Stomach smooth muscle (tissue), 2 donors: ENCODE measurements at regions not wholly inside any gene's neighbourhood (a gene's known extent, or its start where the extent isn't known, plus 50 kb on each side); places are given as distances from the start of the nearest gene placed in this dataset.
"Not testable (repeated sequence)": the region's sequence is repeated elsewhere in the genome, so short reads cannot be mapped to it uniquely, and the experiment has no call there.

ENCODE experiments used
- H3K27ac ChIP-seq: one replicate; pipeline ENCODE4 v1.7.0; 2013; ENCODE audit warnings: mild to moderate bottlenecking, low read length, inconsistent platforms
- H3K27me3 ChIP-seq, 2 donors: one replicate each; pipeline ENCODE4 v1.7.0; 2013; ENCODE audit warnings: low read length in 2 of 2; ENCODE audit not compliant: insufficient read depth in 2 of 2, control insufficient read depth in 1 of 2
- H3K36me3 ChIP-seq, 2 donors: one replicate each; pipeline ENCODE4 v1.7.0; 2013; ENCODE audit warnings: low read length in 2 of 2; ENCODE audit not compliant: control insufficient read depth in 2 of 2, insufficient read depth in 2 of 2
- H3K4me1 ChIP-seq: one replicate; pipeline ENCODE4 v1.7.0; 2013; ENCODE audit warnings: low read length; ENCODE audit not compliant: control insufficient read depth, insufficient read depth
- H3K4me3 ChIP-seq, 2 donors: one replicate each; pipeline ENCODE4 v1.7.0; 2013; ENCODE audit warnings: low read length in 2 of 2
- H3K9ac ChIP-seq, 2 donors: one replicate each; pipeline ENCODE4 v1.7.0; 2013; ENCODE audit warnings: low read length in 2 of 2, mild to moderate bottlenecking in 1 of 2
- H3K9me3 ChIP-seq, 2 donors: one replicate each; pipeline ENCODE4 v1.7.0; 2013; ENCODE audit warnings: low read length in 2 of 2; ENCODE audit not compliant: control insufficient read depth in 2 of 2
- donor health status: healthy.
- donor health status: Pancreatic carcinoma.

DNA sequence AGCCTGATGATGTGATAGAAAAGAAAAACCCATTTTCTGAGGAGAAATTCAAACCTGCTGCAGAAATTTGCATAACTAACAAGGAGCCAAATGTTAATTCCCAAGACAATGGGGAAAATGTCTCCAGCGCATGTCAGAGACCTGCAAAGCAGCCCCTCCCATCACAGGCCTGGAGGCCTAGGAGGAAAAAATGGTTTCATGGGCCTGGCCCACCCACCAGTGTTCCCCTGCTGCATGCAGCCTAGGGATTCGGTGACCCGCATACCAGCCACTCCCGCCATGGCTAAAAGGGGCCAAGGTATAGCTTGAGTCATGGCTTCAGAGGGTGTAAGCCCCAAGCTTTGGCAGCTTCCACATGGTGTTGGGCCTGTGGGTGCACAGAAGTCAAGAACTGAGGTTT lies 147.7 kb upstream of the SLC24A3 start:
- not testable (repeated sequence) for H3K27ac ChIP-seq, H3K9ac ChIP-seq, H3K36me3 ChIP-seq, H3K9me3 ChIP-seq, H3K4me1 ChIP-seq, H3K27me3 ChIP-seq, H3K4me3 ChIP-seq

DNA sequence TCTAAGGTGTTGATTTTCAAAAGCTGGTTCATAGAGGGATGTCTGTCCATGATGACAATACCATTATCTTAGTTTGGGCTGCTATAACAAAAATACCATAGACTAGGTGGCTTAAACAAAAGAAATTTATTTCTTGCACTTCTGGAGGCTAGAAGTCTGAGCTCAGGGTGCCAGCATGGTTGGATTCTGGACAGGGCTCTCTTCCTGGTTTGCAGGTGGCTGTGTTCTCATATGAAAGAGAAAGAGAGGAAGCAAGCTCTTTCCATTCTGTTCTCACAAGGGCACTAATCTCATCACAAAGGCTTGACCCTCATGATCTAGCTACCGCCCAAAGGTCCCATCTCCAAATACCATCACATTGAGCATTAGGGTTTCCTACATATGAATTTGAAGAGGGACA lies 144.5 kb upstream of the SLC24A3 start:
- Histone ChIP-seq H3K36me3 (no peaks in the 10 kb centered on the region), H3K27ac (no peak overlapping the region), H3K9ac (no peak overlapping the region)

DNA sequence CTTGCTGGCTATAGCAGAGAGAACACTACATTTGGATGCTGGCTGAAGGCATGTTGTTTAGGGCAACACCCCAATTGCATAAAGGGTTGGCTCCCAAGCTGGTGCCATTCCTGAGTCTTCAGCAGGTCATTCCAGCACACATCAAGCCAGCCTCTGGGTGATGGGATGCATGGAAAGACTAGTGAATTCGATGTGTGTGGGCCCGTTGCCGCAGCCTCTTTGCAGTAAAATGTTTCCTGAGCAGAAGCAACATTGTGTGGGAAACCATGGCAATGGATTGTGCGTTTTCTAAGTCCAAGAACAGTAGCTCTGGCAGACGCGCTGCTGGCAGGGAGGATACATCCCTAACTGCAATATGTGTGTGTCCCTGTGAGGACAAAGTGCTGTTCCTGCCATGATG lies 142.4 kb upstream of the SLC24A3 start:
- H3K27ac ChIP-seq = no peak overlapping the region
- no peak overlapping the region for H3K4me3 ChIP-seq
- no peaks in the 10 kb centered on the region for H3K36me3 ChIP-seq
- no peaks in the 10 kb centered on the region for H3K4me1 ChIP-seq
- H3K27me3 ChIP-seq = no peaks in the 10 kb centered on the region
- peaks cover 0 to 7% of the 10 kb centered on the region in 2 donors for H3K9me3 ChIP-seq
- no peak overlapping the region for H3K9ac ChIP-seq

More for the DNA sequence above, 144.5 kb upstream of the SLC24A3 start:
- no peaks in the 10 kb centered on the region for H3K4me1 ChIP-seq
- H3K27me3 ChIP-seq = no peaks in the 10 kb centered on the region
- no peak overlapping the region for H3K4me3 ChIP-seq
- H3K9me3 ChIP-seq = peaks cover 5 to 7% of the 10 kb centered on the region in 2 donors

DNA sequence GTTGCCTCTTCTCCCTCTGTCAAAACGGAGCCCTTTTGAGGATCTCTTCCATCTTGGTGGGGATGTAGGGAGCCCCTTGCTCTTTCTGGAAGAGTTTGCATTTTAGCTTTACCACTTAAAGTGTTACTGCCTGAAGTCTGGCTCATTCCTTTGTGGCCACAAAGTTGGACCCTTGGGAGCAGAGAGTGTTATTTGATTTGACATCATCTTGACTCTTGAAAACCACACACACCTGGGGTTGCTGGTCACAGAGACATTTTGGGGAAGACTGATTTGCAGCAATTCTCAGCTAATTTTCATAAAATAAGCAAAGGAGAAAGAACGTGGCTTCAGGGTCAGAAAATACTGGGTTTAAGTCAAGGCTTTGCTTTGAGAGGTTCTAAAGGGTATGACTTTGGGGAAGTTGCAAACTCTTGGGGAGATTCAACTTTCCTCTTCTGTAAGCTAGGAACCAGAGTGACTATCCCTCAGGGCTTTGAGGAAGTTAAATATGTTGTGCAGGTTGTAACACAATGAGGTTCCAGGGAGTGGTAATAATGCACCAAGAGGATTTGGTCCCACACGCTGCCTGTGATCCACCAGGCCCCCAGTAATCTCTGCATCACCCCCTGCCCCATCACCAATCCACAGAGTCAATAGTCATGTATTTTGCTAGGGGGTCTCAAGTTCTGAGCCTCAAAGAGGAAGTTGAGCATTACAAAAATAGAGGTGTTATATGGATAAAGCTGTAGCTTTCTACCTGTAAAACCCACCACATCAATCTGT lies 141.6 kb upstream of the SLC24A3 start:
- no peaks in the 10 kb centered on the region for H3K27me3 ChIP-seq
- no peak overlapping the region for H3K27ac ChIP-seq
- no peak overlapping the region for H3K9ac ChIP-seq
- peaks cover 0 to 7% of the 10 kb centered on the region in 2 donors for H3K9me3 ChIP-seq
- H3K4me1 ChIP-seq = no peaks in the 10 kb centered on the region
- H3K36me3 ChIP-seq = no peaks in the 10 kb centered on the region
- no peak overlapping the region for H3K4me3 ChIP-seq

DNA sequence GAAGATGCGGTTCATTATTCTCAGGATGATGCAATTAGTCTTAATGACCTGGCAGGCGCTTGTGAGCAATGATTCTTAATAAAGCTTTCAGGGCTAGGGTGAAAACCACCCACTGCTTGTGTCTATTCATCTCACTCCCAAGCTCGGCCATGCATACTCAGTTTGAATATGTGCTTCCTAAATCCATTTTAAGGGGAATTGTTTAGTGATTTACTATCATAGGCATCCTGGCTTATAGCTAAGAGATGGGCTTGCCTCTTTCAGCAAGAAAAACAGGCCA lies 141.1 kb upstream of the SLC24A3 start:
- Histone ChIP-seq H3K27ac (no peak overlapping the region), H3K4me1 (no peaks in the 10 kb centered on the region), H3K36me3 (no peaks in the 10 kb centered on the region), H3K4me3 (no peak overlapping the region), H3K9me3 (peaks cover 0 to 7% of the 10 kb centered on the region in 2 donors), H3K9ac (no peak overlapping the region), H3K27me3 (no peaks in the 10 kb centered on the region)

DNA sequence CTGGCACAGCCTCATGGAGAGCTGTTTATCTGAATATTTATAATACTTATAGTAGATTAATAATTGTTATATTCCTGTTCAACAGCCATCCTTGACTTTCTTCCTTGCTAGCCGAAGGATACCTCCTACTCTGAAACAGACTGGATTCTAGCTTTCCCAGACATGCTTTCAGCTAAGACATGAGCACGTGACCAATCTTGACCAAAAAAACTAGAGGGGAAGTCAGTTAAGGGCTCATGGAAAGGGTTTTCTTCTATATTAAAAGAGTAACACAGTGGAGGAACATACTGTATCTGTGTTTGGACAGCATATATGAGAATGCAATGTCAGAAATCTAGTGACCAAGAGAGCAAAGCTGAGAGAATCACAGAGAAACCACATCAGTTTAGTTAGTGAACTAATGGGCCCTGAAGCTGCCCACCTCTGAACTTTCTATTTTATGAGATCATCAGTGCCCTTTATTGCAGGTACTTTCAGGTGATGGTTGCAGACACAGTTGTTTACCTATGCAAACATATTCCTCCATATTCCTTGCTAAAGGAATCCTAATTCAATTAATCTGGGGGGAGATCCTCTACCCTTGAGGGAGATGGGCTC lies 140.4 kb upstream of the SLC24A3 start:
- H3K27ac ChIP-seq = no peak overlapping the region
- no peaks in the 10 kb centered on the region for H3K36me3 ChIP-seq
- no peak overlapping the region for H3K4me3 ChIP-seq
- peaks cover 0 to 1% of the 10 kb centered on the region in 2 donors for H3K9me3 ChIP-seq
- no peak overlapping the region for H3K9ac ChIP-seq
- no peaks in the 10 kb centered on the region for H3K4me1 ChIP-seq
- no peaks in the 10 kb centered on the region for H3K27me3 ChIP-seq

DNA sequence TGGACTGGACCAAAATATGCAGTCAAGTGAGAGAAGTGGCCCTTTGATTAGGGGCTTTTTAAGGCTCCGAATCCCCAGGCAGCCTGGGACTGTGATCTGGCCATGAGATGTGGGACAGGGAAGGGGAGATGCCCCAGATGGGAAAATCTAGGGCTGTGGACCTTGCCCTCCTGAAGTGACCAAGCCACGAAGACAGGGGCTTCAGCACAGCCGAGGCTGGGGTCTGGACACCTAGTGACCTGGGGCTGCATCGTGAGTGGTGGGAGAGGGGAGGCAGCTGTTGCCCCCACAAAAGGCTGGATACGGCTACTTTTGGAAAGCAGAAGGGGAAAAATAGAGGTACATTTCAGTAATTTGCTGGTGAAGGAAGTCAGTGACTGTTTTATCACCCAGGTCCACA lies 139.5 kb upstream of the SLC24A3 start:
- Histone ChIP-seq H3K4me3 (no peak overlapping the region), H3K36me3 (no peaks in the 10 kb centered on the region), H3K4me1 (no peaks in the 10 kb centered on the region), H3K27ac (no peak overlapping the region), H3K27me3 (no peaks in the 10 kb centered on the region), H3K9ac (no peak overlapping the region), H3K9me3 (no peaks in the 10 kb centered on the region)

DNA sequence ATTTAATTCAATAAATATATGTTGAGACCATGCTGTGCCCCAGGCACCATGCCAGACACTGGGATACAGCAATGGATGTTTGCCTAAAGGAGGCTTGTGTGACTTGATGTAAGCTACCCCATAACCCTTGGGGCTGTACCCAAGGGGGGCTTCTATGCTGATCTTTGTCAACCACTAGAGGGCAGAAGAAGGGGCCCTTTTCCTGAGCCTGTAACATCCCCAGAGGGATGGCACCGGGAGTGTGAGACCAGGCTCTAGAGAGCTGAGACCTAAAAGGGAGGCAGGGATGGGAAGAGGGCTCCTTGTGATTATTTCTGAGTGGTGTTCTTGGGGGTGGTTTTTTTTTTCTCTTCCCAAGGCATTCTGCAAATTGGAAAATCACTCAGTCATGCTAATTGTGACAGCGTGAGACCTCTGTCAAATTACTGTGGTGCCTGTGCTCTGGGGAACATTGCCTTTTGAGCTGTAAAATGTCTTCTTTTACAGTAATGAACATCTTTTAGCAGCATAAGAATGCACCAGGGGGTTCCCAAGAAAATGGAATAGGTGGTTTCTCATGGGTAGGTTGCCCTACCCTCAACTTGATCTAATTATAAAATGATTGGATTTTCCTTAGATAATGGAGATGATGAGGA lies 138.7 kb upstream of the SLC24A3 start:
- H3K9ac ChIP-seq = no peak overlapping the region
- H3K9me3 ChIP-seq = no peaks in the 10 kb centered on the region
- no peaks in the 10 kb centered on the region for H3K4me1 ChIP-seq
- no peaks in the 10 kb centered on the region for H3K36me3 ChIP-seq
- H3K27me3 ChIP-seq = no peaks in the 10 kb centered on the region
- H3K4me3 ChIP-seq = no peak overlapping the region
- no peak overlapping the region for H3K27ac ChIP-seq

DNA sequence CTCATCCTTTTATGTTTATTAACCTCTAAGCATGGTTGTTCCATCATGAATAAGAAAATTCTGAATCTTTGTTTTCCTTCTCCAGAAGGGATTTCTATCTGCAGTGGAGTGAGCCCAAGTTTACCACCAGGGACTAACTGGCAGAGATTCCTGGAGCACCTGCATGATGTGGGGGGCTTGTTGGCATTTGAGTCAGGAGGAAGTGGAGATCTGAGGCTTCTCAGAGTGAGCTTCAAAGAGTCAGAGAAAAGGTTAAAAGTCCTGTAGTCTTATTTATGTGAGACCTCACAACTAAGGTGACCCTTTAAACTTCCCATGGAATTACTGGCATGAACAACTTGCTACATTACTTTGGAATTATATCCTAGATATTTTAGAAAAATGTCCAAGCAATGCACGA lies 138.1 kb upstream of the SLC24A3 start:
- H3K9me3 ChIP-seq = no peaks in the 10 kb centered on the region
- no peak overlapping the region for H3K4me3 ChIP-seq
- H3K27ac ChIP-seq = no peak overlapping the region
- no peak overlapping the region for H3K9ac ChIP-seq
- H3K27me3 ChIP-seq = no peaks in the 10 kb centered on the region
- H3K4me1 ChIP-seq = no peaks in the 10 kb centered on the region
- H3K36me3 ChIP-seq = no peaks in the 10 kb centered on the region

DNA sequence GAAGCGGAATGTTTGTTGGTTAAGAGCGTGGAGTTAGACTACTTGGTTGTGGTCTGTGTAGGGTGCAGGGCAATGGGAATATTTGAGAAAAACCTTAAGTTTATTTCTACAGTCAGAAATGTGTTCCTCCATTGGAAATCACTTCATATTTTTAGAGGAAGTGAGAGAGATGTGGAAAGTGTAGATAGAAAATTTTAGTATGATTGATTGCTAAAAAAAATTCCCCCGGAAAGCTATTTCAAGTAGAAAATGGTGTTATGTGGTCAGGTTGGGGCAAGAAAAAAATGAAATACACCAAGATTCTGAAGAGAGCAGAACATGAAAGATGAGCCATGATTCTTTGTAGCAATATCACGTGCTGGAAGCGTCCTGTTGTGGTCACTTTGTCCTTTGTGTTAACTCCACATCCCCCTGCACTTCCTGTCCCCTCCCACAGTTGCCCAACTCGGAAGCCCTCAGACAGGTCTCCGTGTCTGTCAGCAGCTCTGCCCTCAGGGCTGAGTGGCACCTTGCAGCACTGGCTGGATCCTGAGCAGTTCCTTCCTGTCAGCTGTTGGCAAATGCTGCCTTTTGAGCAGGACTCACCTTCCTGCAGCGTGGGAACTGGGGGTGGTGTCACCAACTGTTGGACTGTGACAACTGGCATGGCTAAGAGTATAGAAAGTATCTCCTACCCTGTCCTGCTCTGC lies 137.5 kb upstream of the SLC24A3 start:
- no peak overlapping the region for H3K27ac ChIP-seq
- no peaks in the 10 kb centered on the region for H3K9me3 ChIP-seq
- H3K27me3 ChIP-seq = no peaks in the 10 kb centered on the region
- no peaks in the 10 kb centered on the region for H3K4me1 ChIP-seq
- H3K4me3 ChIP-seq = no peak overlapping the region
- no peaks in the 10 kb centered on the region for H3K36me3 ChIP-seq
- no peak overlapping the region for H3K9ac ChIP-seq
